Fibroblast of mammary gland (primary cell): ENCODE measurements at regions not wholly inside any gene's neighbourhood (a gene's known extent, or its start where the extent isn't known, plus 50 kb on each side); places are given as distances from the start of the nearest gene placed in this dataset.

Experiments used
- DNase-seq: peaks from one replicate; pipeline ENCODE4 v3.0.0-alpha.2; 2010; ENCODE audit warnings: low read depth
- H3K4me3 ChIP-seq: 2 replicates; pipeline ENCODE4 v1.5.1; 2011; ENCODE audit warnings: low read depth, mild to moderate bottlenecking, low read length, moderate library complexity; ENCODE audit not compliant: control insufficient read depth
- TF ChIP-seq, protein P1 (sequence below): conservative IDR thresholded peaks from 2 replicates; pipeline ENCODE4 v1.5.1; 2011; ENCODE audit warnings: low read depth, low read length, inconsistent platforms; ENCODE audit not compliant: control insufficient read depth, insufficient read depth

DNA sequence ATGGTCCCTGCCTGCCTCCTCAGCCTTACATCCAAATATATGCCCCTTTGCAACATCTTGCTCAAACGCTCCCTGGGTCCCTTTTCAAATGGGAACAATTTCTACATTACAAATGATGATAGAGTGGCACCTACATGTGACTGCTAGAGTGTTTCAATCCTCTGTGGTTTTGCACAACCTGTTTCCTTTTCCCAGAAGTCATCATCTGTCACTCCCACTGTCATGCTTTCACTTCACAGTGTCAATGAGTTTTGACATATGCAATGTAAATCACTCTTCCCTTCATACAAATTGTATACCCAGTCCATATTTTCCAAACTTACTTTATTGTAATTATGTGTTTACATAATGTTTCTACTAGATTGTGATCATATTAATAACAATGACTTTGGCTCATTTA lies 887.3 kb downstream of the TDRD15 start:
- no peak for DNase-seq
- TF ChIP-seq, protein P1, sequence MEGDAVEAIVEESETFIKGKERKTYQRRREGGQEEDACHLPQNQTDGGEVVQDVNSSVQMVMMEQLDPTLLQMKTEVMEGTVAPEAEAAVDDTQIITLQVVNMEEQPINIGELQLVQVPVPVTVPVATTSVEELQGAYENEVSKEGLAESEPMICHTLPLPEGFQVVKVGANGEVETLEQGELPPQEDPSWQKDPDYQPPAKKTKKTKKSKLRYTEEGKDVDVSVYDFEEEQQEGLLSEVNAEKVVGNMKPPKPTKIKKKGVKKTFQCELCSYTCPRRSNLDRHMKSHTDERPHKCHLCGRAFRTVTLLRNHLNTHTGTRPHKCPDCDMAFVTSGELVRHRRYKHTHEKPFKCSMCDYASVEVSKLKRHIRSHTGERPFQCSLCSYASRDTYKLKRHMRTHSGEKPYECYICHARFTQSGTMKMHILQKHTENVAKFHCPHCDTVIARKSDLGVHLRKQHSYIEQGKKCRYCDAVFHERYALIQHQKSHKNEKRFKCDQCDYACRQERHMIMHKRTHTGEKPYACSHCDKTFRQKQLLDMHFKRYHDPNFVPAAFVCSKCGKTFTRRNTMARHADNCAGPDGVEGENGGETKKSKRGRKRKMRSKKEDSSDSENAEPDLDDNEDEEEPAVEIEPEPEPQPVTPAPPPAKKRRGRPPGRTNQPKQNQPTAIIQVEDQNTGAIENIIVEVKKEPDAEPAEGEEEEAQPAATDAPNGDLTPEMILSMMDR, result no peak
- no peak overlapping the region for H3K4me3 ChIP-seq

DNA sequence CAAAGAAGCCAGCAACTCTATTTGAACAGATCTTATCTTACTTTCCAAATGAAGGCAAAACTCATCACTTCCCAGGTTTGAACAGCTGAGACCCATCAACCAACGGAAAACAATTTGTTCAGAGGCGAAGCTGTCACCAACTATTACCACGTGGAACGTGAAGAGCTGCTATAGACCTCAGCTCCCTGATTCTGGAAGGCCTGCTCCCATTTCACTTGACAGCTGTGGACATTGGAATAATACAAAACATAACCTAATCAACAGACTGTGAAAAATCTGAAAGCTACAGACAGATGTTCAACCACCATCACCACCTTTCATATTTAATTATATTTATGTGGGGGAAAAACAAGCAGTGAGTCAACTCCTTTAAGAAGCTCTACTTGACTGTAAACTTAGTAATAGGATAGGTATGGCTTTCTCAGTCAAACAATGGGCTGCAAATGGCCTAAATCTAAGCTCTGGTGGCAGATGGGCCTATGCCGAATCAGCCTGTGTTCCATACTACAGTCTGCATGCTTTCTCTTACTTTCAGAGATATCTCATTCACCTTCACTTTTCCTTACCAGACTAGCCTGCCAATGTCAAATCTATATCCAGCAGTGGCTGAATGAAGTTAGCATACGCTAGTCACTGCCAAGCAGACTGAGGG lies 896.4 kb downstream of the TDRD15 start:
- H3K4me3 ChIP-seq, result no peak overlapping the region
- TF ChIP-seq, protein P1, result no peak
- DNase-seq, result no peak

DNA sequence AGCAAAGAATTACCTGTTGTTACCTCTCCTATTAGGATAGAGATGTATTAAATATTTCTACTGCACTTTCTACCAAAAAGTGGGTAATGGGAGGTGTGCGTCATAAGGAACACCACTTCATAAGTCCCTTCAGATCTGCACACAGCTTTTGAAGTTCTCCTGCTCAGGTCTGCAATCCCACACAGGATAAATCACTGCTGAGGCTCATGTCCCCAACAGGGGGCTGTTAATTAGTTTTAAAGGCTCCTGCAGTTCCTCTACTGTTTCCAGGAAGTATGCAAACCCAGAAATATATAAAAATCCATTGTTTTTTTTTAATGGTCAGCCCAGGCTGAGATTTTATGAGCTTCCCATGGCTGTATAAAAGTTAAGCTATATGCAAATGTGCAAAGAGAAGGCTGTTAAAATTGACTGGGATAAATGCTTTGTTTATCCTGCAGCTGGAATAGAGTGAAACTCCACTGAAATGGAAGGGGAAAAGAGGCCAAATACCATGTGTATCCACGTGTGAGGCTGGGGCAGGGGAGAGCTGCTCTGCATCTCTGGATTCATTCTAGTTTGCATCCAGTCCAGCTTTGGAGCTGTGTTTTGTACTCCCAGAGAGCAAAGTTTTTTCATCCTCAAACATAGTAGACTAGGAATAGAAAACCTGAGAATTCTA lies 903.7 kb downstream of the TDRD15 start:
- TF ChIP-seq, protein P1, result no peak
- DNase-seq, result no peak
- H3K4me3 ChIP-seq, result no peak overlapping the region

DNA sequence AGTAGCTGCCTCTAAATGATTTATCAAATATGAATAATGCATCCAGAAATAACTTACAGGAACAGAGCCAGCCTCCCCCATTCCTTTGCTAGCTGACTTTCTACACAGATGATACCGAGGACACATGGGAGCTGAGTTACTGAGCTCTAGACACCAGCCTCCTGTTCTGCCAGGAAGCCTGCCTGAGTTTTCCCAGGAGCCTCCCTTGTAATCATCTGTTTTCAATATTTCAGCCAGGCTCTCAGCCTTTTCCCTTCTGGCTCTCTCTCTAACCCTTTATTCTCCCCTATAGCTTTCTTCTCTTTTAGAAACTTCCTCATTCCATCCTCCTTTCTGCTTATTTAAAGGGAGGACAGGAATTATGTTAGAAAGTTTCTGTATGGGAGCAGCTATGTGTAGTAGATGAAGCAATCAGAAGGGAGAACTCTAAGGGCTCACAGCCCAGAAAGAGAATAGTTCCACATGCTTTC lies 911.6 kb downstream of the TDRD15 start:
- TF ChIP-seq, protein P1, result no peak
- DNase-seq, result no peak
- no peak overlapping the region for H3K4me3 ChIP-seq

DNA sequence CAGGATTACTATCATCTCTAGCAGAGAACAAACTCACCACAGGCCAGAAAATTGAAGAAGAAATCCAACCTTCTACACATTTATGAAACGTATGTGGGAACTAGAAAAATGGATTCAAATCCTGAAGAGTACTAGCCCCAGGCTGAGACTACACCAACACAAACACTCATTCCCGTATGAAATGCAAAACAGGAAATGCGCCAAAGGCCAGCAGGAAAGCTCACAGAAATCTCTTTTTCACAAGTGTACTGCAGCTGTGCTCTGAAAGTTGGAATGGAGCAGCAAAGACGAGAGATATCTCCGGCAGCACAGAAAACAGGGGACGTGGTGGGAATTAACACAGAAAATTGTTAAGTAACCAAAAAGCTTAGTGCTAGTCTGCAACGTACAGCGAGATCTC lies 913.5 kb downstream of the TDRD15 start:
- DNase-seq, result no peak
- TF ChIP-seq, protein P1, result no peak
- H3K4me3 ChIP-seq, result no peak overlapping the region

DNA sequence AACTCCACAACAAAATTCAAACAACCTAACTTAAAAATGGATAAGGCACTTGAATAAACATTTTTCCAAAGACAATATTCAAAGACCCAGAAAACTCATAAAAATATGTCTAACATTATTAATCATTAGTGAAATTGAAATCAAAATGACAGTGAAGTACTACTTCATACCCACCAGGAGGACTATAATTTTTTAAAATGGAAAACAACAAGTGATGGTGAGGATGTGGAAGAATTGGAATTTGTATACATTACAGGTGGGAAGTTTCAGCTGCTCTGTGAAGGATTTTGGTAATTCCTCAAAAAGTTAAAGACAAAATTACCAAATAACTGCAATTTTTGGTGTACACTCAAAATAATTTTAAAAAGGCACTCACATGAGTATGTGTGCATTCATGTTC lies 920.0 kb downstream of the TDRD15 start:
- DNase-seq, result no peak
- TF ChIP-seq, protein P1, result no peak
- H3K4me3 ChIP-seq, result no peak overlapping the region
